ENCODE measurements at regions not wholly inside any gene's neighbourhood (a gene's known extent, or its start where the extent isn't known, plus 50 kb on each side); places are given as distances from the start of the nearest gene placed in this dataset.

- ATAC-seq (no peak), DNase-seq (no peak)
- intact Hi-C loops (cut with DNase I, micrococcal nuclease) = no loop called here
- Histone ChIP-seq H3K36me3 (ENCODE audit: low read depth) (no peaks in the 10 kb centered on the region), H3K4me3 (no peak overlapping the region), H3K4me1 (ENCODE audit: low read depth) (no peaks in the 10 kb centered on the region), H3K9me3 (no peaks in the 10 kb centered on the region)
- TF ChIP-seq CTCF (IDR thresholded peaks at IDR 0.05) = no peak
Observed at GRCh38 chr12:77777274-77777673, 53.4 kb upstream of the NAV3 start.

GRCh38 chr12:77774761-77775160 lies 55.9 kb upstream of the NAV3 start:
- no peak for ATAC-seq
- no peaks in the 10 kb centered on the region for H3K4me1 ChIP-seq (ENCODE audit: low read depth)
- intact Hi-C loops (cut with DNase I, micrococcal nuclease) = no loop called here

GRCh38 chr12:77772676-77773298 lies 57.9 kb upstream of the NAV3 start:
- ATAC-seq (no peak), DNase-seq (no peak)
- TF ChIP-seq CTCF (IDR thresholded peaks at IDR 0.05) = no peak
- H3K4me1 ChIP-seq (ENCODE audit: low read depth) = no peaks in the 10 kb centered on the region
- peaks cover 6% of the 10 kb centered on the region for H3K9me3 ChIP-seq
- intact Hi-C loops (cut with DNase I, micrococcal nuclease) = no loop called here
- H3K36me3 ChIP-seq (ENCODE audit: low read depth) = no peaks in the 10 kb centered on the region
- H3K4me3 ChIP-seq = no peak overlapping the region

More at GRCh38 chr12:77774761-77775160, 55.9 kb upstream of the NAV3 start:
- Histone ChIP-seq H3K36me3 (ENCODE audit: low read depth) (no peaks in the 10 kb centered on the region), H3K9me3 (no peaks in the 10 kb centered on the region), H3K4me3 (no peak overlapping the region)
- TF ChIP-seq CTCF (IDR thresholded peaks at IDR 0.05) = no peak
- no peak for DNase-seq

- Histone ChIP-seq H3K36me3 (ENCODE audit: low read depth) (no peaks in the 10 kb centered on the region), H3K9me3 (peaks cover 10% of the 10 kb centered on the region), H3K4me3 (no peak overlapping the region), H3K4me1 (ENCODE audit: low read depth) (no peaks in the 10 kb centered on the region)
- TF ChIP-seq CTCF (IDR thresholded peaks at IDR 0.05) = no peak
- ATAC-seq = no peak
- no peak for DNase-seq
- intact Hi-C loops (cut with DNase I, micrococcal nuclease) = no loop called here
Observed at GRCh38 chr12:77768558-77768957, 62.1 kb upstream of the NAV3 start.

- no peak for ATAC-seq
- H3K9me3 ChIP-seq = peaks cover 10% of the 10 kb centered on the region
- DNase-seq = no peak
- intact Hi-C loops (cut with DNase I, micrococcal nuclease) = no loop called here
- TF ChIP-seq CTCF (IDR thresholded peaks at IDR 0.05) = no peak
- no peak overlapping the region for H3K4me3 ChIP-seq
- H3K36me3 ChIP-seq (ENCODE audit: low read depth) = no peaks in the 10 kb centered on the region
- no peaks in the 10 kb centered on the region for H3K4me1 ChIP-seq (ENCODE audit: low read depth)
Observed at GRCh38 chr12:77767756-77768343, 62.8 kb upstream of the NAV3 start.

All from mucosa of descending colon (tissue), 3 donors.